GM20000 (cell line): ENCODE measurements at regions not wholly inside any gene's neighbourhood (a gene's known extent, or its start where the extent isn't known, plus 50 kb on each side); places are given as distances from the start of the nearest gene placed in this dataset.
"Not testable (repeated sequence)": the region's sequence is repeated elsewhere in the genome, so short reads cannot be mapped to it uniquely, and the experiment has no call there.

Experiments
- DNase-seq: peaks from one replicate; pipeline ENCODE4 v3.0.0; 2012; ENCODE audit warnings: low spot score
- CTCF ChIP-seq: IDR thresholded peaks from 2 replicates; pipeline ENCODE4 v1.5.1; 2012; ENCODE audit warnings: mild to moderate bottlenecking, control low read depth; ENCODE audit errors: extremely low read depth, missing control alignments

- no peak for DNase-seq
- no peak for TF ChIP-seq CTCF
Observed at GRCh38 chr13:107600971-107601370, 614.4 kb downstream of the LIG4 start.

- DNase-seq = not testable (repeated sequence)
Observed at GRCh38 chr13:107596306-107596705, 619.0 kb downstream of the LIG4 start.

GRCh38 chr13:107590556-107590955 lies 624.8 kb downstream of the LIG4 start:
- DNase-seq = no peak

GRCh38 chr13:107587681-107588080 lies 627.7 kb downstream of the LIG4 start:
- DNase-seq = no peak
- TF ChIP-seq CTCF = no peak

More at GRCh38 chr13:107590556-107590955, 624.8 kb downstream of the LIG4 start:
- no peak for TF ChIP-seq CTCF

GRCh38 chr13:107586216-107586615 lies 629.1 kb downstream of the LIG4 start:
- TF ChIP-seq CTCF = no peak
- no peak for DNase-seq

GRCh38 chr13:107585469-107586180 lies 629.7 kb downstream of the LIG4 start:
- no peak for DNase-seq
- TF ChIP-seq CTCF = no peak

- no peak for TF ChIP-seq CTCF
Observed at GRCh38 chr13:107582171-107582570, 633.2 kb downstream of the LIG4 start.

GRCh38 chr13:107580741-107581412 lies 634.5 kb downstream of the LIG4 start:
- DNase-seq = no peak
- TF ChIP-seq CTCF = no peak

More at GRCh38 chr13:107582171-107582570, 633.2 kb downstream of the LIG4 start:
- no peak for DNase-seq
